Islet of Langerhans (tissue), 1 donor: ENCODE measurements at regions not wholly inside any gene's neighbourhood (a gene's known extent, or its start where the extent isn't known, plus 50 kb on each side); places are given as distances from the start of the nearest gene placed in this dataset.

ENCODE experiments used
- FAIRE-seq: peaks from one replicate; lab custom pipeline; 2011; peaks lifted over from hg19 to GRCh38; lab: Jason Lieb, UNC

DNA sequence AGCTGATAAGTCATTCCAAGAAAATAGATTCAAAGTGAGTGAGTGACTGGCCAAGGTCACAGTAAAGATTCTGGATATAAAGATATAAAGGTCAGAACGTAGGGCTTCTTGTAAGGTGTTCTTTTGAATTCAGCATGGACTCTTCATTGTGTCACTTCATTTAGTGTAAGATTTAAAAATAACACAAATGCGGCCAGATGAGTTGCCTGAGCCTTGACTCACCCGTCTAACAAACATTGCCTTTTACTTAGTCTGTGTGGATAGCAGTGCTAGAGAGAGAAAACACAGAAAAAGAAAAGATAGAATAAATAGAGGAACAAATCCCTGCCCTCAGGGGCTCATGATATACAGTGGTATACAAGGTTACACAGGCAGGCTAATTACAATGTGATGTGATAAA lies 223.4 kb downstream of the PLPP3 start:
- FAIRE-seq = no peak

DNA sequence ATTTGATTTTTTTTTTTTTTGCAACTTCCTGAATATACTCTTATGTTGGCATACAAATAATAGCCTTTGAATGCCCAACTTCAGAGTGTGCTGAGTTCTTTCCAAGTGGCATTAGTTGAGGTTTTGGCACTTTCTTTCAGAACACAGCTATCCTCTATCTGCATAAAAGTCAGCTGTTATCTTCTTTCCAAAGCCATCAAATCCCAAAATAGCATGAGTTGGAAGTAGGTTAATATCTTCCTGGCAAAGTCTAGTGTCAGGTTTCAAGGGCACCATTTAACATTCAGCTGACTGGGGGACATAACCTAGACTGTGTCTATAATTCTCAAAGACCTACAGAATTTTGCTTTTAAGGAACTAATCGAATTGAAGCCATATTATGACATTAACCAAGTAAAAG lies 223.9 kb downstream of the PLPP3 start:
- no peak for FAIRE-seq

DNA sequence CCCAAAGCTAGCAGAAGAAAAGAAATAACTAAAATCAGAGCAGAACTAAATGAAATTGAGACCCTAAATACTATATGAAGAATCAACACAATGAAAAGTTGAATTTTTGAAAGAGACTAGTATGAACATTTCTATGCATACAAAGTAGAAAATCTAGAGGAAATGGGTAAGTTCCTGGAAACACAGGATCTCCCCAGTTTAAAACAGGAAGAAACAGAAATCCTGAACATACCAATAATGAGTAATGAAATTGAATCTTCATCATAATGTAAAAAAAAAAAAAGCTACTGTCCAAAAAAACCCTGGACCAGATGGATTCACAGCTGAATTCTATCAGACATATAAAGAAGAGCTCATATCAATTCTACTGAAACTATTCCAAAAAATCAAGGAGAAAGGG lies 233.5 kb downstream of the PLPP3 start:
- FAIRE-seq = no peak

DNA sequence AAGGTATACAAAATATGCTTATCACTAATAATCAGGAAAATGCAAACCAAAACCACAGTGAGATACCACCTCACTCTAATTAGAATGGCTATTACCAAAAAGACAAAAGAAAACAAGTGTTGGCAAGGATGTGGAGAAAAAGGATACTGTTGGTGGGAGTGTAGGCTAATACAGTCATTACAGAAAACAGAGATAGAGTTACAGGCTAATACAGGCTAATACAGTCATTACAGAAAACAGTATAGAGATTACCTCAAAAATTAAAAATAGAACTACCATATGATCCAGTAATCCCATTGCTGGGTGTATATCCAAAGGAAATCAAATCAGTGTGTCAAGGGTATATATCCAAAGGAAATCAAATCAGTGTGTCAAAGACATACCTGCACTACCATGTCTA lies 238.4 kb downstream of the PLPP3 start:
- no peak for FAIRE-seq

DNA sequence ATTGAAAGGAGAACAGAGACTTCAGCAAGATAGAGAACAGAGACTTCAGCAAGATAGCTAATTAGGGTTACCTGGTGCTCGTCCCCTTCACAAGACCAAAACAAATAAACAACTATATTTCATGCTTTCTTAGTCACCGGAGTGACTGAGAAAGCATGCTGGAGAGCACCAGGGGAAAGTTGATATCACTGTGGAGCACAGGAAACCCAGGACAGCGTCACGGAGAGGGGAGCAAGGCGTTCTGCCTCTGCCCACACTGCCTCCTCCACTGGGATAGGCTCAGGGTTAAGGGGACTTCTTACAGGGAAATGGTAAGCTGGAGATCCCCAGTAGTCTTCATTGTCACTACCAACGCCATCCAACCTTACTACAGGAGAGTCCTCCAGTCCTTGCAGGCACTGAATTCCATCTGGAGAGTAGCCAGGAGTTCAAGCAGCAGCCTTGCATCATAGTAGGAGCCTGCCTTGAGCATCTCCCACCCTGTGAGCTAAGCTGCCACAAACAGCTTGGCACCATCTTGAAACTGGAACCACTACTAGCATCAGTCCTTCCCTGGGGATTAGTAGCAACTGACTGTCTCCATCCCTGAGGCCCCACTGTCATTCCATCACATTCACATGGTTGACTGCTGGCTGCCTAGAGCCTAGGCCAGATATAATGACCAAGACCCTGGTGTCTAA lies 239.4 kb downstream of the PLPP3 start:
- FAIRE-seq = no peak

DNA sequence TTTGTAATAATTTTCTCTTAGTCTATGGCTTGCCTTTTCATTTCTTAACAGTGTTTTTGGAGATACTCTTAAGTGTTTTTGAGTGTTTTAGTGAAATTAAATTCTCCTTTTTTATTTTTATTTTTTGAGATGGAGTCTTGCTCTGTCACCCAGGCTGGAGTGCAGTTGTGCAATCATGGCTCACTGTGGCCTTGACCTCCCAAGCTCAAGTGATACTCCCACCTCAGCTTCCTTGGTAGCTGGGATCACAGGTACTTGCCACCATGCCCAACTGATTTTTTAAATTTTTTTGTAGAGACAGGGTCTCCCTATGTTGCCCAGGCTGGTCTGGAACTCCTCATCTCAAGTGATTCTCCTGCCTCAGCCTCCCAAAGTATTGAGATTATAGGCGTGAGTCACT lies 240.3 kb downstream of the PLPP3 start:
- FAIRE-seq = no peak

DNA sequence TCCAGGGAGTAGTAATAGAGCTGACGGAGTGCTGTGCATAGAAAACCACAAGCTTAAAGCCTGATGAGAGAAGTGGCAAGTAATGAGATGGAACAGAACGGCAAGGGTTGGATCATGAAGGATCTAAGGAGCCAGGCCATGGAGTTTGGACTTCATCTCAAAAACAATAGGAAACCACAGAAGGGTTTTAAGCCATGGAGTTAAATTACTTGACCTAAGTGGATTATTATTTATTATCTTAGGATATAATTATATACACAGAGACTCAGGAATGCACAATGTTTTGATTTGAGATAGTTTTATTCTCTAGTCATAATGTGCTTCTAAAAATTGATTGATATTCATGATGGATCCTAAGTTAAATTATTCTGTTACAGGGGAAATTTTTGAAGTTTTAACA lies 242.4 kb downstream of the PLPP3 start:
- no peak for FAIRE-seq

DNA sequence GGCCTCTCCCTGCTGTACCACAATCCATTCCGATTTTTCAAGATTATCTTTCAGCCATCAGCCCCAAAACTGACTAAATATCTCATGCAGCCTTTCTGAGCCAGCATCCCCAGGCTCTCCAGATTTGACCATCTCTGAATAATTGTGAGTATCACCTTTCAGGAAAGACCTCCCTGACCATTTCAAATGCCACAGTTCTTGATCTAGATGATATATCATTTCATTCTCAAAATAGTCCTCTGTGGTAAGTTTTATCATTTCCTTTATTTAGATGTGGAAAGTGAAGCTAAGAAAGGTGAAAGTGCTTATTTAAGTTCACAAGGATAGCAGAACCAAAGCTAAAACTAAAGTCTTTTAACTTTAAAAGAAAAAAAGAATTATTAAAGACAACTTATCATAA lies 244.0 kb downstream of the PLPP3 start:
- no peak for FAIRE-seq

DNA sequence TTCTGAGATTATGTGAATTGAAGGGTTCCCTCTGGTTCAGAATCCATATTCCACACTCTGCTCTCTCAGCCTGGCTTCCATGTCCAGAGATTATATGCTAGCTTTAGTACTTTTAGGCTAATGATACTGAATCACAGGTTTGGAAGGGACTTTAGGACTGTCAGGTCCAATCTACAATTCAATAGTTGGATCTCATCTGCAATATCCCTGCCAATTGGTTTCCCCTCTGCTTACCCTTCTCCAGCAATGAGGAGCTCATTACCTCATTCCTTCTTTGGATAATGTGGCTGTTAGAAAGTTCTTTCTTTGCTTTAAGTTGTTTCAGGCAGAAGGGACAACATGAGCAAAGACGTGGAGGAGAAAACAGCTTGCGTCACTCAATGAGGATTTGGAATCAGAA lies 245.3 kb downstream of the PLPP3 start:
- FAIRE-seq = no peak

DNA sequence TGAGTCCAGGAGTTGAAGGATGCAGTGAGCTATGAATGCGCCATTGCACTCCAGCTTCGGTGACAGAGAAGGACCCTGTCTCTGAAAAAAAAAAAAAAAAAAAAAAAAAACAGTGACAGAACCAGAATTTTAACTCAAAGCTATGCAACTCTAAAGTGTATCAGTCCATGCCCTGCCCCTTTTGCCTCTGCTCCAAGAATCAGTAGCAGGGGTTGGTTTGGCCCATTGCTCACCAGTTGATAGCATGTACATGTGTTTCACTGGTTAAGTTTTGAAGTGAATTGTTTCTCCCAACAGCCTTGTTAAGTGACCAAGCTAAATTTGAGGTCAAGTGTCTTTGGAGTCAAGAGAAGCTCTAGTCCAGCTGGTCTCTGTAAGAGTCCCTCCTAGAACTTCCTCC lies 245.9 kb downstream of the PLPP3 start:
- no peak for FAIRE-seq

DNA sequence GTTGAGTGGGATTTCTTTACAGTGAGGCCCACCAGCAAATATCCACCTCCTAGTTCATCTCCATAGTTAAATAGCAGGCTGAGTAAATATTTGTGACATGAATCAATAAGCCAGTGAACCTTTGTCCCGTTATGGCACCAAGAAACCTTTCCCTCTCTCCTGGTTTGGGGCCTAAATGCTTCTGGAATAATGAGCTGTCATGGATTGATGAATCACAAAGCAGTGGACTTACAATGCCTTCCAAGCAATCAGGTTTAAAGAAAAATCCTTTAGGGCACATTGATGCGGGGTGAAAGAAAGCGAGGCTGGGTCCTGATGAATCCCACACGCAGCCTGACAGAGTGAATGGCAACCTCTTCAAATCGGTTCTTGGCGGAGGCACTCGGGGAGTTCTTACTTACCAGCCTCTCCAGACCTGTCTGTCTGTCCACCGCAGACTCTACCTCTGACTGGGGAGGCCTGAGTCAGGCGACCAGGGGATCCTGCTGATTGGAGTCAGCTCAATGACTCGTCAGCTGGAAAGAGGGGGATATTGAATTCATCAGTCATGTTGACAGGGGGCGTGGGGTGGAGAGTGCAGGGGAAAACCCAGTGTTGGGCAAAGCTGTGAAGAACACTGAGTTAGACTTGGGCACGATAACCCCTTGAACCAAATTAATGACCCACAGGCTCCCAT lies 247.3 kb downstream of the PLPP3 start:
- no peak for FAIRE-seq

DNA sequence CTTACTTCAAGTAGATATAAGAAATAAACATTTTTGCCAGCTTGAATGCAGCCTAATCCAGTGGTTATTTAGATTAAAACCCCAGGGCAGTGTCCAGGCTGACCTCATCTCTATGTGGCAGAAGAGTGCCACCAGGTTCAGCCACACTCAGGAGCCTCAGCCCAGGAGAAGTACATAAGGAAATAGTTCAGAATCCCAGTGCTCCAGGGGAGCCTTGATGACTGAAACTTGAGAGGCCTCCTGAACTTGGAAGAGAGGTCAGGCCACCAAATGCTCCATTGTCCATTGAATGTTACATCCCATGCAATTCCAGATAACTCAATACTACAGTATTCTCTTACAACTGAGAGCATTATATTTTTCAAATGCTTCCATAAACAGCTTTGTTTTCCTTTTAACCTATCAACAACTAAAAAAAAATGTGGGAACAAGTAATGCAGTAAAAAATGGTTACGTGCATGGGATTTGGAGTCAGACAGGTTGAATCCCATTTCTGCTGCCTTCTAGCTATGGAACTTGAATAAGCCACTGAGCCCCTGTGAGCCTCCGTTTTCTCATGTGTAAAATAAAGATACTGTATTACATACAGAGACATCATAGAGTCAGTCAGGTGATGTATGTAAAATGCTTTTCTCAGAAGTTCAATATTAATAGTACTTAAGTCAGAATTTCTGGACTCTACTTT lies 248.0 kb downstream of the PLPP3 start:
- FAIRE-seq = no peak

DNA sequence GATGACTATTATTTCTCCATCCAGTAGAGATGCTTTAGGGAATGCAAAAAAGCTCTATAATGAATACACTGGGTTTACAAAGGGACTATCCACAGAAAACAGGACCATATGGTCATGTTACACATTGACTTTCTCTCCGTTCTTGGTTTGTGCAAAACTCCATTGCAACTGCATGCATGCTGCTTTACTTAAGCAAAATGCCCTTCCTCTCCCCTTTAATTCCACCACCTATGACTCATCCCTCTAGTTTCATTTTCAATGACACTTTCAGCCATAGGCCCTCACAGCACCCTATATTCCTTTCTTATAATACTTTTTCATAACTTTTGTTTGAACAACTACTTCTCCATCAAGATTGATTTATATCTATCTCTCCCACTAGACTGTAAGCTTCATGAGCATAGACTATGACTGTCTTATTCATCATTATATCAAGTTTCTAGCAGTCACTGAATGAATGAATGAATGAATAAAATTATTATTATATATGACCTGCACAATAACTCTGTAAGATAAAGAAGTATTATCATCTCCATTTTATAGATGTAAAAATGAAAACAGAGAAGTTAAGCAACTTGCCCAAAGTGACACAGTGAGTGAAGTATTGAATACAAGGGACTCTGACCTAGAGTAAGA lies 248.9 kb downstream of the PLPP3 start:
- no peak for FAIRE-seq

DNA sequence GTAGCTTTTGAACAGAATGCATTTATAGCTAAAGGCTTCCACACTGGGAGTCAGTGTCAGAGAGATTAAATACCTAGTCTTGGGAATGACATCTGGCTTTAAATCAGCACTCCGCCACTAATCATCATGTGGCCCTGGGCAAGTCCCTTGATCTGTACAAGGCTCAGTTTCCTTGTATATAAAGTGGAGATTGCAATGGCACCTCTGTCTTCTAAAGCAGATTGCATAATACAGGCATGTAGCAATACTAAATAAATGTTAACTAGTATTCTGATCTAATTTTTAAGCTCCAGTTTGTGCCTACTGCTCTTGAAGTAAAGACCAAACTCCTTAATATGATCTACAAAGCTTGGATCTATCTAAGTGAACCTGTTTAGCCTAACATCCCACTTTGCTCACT lies 249.4 kb downstream of the PLPP3 start:
- FAIRE-seq = no peak

DNA sequence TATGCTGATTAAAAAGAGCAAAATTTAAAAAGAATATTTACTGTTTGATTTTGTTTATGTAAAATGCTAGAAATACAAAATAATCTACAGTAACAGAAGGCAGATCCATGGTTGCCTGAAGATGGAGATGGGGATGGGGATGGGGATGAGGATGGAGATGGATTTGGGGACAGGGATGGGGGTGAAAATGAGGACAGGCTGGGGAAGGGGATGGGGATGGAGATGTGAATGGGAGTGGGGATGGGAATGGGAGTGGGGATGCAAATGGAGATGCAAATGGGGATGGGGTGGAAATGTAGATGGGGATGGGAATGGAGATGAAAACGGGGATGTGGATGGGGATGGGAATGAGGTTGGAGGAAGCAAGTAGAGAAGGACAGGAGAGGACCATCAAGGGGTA lies 252.2 kb downstream of the PLPP3 start:
- FAIRE-seq = no peak

DNA sequence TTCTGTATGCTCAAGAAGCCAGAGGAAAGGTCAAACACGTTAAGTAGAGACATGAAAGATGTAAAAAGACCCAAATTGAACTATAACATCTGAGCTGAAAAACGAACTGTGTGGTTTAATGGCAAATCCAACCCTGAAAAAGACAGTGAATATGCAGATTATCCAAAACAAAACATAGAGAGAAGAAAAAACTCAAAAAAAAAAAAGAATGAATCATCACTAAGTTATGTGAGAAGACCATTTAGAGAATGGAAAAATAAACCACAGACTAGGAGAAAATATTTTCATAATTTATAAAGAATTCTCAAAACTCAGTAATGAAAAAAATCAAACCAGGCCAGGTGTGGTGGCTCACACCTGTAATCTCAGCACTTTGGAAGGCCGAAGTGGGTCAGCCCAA lies 253.3 kb downstream of the PLPP3 start:
- FAIRE-seq = no peak

DNA sequence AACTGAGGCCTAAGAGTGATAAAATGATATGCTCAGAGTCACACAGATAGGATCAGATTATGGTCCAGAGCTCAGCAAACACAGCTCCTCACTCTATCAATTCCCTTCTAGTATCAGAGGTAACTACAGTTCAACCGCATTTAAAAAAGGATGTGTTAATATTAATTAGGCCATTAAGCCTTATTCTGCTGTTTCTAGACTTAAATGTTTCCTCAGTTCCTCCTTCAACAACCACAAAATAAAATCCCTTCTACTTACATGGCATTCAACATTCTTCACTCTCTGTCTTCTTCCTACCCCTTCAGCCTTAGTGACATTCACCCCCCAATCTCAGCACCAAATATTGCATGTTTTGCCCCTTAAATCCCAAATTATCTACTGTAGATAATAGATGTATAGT lies 254.9 kb downstream of the PLPP3 start:
- FAIRE-seq = no peak

DNA sequence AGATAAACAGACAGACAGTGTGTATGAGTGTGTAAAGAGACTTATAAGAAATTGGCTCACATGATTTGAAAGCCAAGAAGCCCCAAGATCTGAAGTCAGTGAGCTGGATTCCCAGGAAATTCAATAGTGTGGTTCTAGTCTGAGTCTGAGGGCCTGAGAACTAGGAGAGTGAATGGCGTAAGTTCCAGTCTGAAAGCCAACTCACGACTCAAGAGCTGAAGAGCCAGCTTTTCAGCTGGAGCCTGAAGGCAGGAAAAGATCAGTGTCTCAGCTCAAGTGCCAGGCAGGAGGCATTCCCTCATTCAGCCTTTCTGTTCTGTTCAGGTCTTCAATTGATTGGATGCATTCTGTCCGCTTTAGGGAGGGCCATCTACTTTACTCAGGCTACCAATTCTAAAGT lies 257.2 kb downstream of the PLPP3 start:
- no peak for FAIRE-seq

DNA sequence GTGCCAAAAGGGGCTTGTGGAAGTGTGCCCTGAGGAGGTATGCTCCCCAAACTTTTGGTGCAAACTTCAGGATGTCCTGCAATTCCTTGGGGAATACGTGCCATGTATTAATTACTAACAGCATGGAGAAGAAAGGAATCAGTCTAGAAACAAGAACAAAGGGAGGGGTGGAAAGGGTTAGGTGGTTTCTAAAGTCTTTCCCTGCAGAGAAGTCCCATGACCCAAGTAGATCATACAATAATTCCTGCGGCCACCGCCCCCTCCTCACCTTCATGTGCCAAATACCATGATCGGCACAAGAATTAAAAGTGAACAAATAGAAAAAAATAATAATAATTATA lies 258.2 kb downstream of the PLPP3 start:
- no peak for FAIRE-seq

DNA sequence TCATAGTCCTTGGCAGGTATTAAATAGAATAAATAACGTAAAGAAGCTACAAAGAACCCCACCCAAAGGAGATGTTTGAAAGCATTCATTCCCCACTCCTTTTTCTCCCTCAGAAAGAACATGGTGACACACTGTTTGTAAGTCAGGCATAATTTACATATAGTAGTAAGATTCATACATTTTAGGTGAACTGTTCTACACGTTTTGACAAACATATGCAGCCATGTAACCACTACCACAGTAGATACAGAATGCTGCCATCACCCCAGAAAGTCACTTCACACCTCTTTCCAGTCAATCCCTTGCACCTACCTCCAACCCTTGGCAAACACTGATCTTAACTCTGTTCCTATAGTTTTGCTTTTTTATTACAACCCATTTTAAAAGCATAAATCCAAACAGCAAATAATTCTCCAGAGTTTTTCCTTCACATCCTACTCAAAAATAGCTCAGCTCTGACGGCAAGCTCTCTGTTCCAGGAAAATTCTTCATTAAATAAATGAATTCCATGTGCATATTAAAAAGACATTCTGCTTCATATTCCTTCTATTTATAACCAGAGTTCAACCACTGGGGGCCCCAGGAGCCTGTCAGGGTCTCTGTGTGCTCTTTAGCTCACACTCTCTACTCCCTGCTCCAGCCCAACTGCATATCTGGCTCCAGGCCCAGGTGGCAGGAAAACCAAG lies 258.8 kb downstream of the PLPP3 start:
- FAIRE-seq = no peak

DNA sequence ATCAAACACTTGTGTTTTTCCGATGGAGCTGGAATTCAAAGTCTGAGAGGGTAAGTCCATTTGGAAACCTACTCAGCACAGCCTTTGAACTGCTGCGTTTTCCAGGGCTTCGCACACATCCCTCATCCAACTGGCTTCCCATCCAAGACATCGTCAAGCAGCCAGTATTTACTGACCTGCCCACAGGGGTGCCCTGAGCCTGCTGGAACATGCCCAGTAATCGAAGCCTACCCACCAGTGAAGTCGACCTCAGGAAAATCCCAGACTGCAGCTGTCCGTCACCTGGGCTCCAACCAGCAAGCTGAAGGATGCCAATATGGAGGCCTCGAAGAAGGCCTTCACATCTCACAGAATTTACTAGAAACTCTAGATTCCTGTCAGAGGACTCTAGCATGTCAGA lies 261.6 kb downstream of the PLPP3 start:
- no peak for FAIRE-seq

DNA sequence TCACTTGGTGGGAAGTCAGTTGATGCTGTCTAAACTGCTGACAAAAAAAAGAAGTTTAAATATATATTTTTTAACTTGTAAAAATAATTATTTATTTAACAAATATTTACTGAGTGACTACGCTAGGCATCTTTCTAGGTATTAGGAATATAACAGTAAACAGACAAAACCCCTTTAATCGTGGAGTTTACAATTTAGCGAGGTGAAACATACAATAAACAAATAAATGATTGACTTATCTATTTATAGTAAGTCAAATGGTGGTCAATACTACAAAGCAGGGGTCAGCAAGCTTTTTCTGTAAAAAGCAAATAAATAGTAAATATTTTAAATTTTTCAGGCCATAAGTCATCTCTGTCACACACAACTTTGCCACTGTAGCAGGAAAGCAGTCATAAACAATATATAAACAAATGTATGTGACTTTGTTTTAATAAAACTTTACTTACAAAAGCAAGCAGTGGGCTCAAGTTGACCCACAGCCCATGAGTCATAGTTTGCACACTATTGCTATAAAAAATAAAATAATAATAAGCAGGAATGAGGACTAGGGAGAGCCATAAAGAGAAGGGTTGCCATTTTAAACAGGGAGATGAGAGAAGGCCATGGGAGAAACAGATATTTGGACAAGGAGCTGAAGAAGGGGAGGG lies 263.9 kb downstream of the PLPP3 start:
- FAIRE-seq = no peak
